HL-60 (cell line): ENCODE measurements at regions not wholly inside any gene's neighbourhood (a gene's known extent, or its start where the extent isn't known, plus 50 kb on each side); places are given as distances from the start of the nearest gene placed in this dataset.

Experiments used
- DNase-seq, 2 experiments: peaks; one replicate each; pipeline ENCODE4 v3.0.0-alpha.2; 2010 to 2020; ENCODE audit warnings: low read depth in 1 of 2, low spot score in 1 of 2
- H3K27ac ChIP-seq: fragments of 250-450 bp; sonication (Bioruptor Pico); replicated peaks from 2 replicates; pipeline ENCODE4 v1.5.1; 2020; ENCODE audit warnings: mild to moderate bottlenecking, moderate library complexity
- H3K27me3 ChIP-seq: fragments of 250-450 bp; sonication (Bioruptor Pico); 2 replicates; pipeline ENCODE4 v1.5.1; 2021; ENCODE audit warnings: mild to moderate bottlenecking, moderate library complexity; ENCODE audit not compliant: insufficient read depth, poor library complexity, severe bottlenecking
- H3K4me3 ChIP-seq: replicated peaks from 2 replicates; pipeline ENCODE4 v1.5.1; 2011; ENCODE audit warnings: mild to moderate bottlenecking, control low read depth, low read length; ENCODE audit not compliant: insufficient read depth
- CTCF ChIP-seq: IDR thresholded peaks from one replicate; pipeline ENCODE4 v1.5.1; 2011; ENCODE audit warnings: low read length, control low read depth, inconsistent platforms; ENCODE audit not compliant: insufficient read depth
- GABPA ChIP-seq: IDR thresholded peaks from 2 replicates; pipeline ENCODE4 v1.6.1; 2012; ENCODE audit warnings: low read depth
- POLR2AphosphoS5 ChIP-seq: IDR thresholded peaks from 2 replicates; pipeline ENCODE4 v1.6.1; 2012; ENCODE audit warnings: low read depth
- REST ChIP-seq: IDR thresholded peaks from 2 replicates; pipeline ENCODE4 v1.6.1; 2012; ENCODE audit warnings: low read depth; ENCODE audit not compliant: insufficient replicate concordance
- SPI1 ChIP-seq: IDR thresholded peaks from 2 replicates; pipeline ENCODE4 v1.6.1; 2012; ENCODE audit warnings: low read depth, mild to moderate bottlenecking, borderline replicate concordance

- no peak overlapping the region for H3K27ac ChIP-seq
- H3K4me3 ChIP-seq, result no peak overlapping the region
- no peak for DNase-seq
- no peaks in the 10 kb centered on the region for H3K27me3 ChIP-seq
- TF ChIP-seq REST, result no peak
- TF ChIP-seq CTCF, result no peak
- no peak for TF ChIP-seq POLR2AphosphoS5
- no peak for TF ChIP-seq SPI1
- no peak for TF ChIP-seq GABPA
These were observed 164.6 kb upstream of the ARHGEF26 start for GRCh38 chr3:153956613-153957012.

GRCh38 chr3:153957421-153957820 is 163.8 kb upstream of the ARHGEF26 start:
- Histone ChIP-seq H3K4me3 (no peak overlapping the region), H3K27me3 (no peaks in the 10 kb centered on the region), H3K27ac (no peak overlapping the region)
- DNase-seq, result no peak
- TF ChIP-seq REST (no peak), GABPA (no peak), POLR2AphosphoS5 (no peak)

GRCh38 chr3:153958635-153959595 is 162.3 kb upstream of the ARHGEF26 start:
- TF ChIP-seq POLR2AphosphoS5 (no peak), CTCF (no peak), SPI1 (no peak), REST (no peak), GABPA (no peak)
- no peak for DNase-seq
- no peaks in the 10 kb centered on the region for H3K27me3 ChIP-seq
- no peak overlapping the region for H3K4me3 ChIP-seq
- no peak overlapping the region for H3K27ac ChIP-seq
